GM10248 (cell line): ENCODE measurements at regions not wholly inside any gene's neighbourhood (a gene's known extent, or its start where the extent isn't known, plus 50 kb on each side); places are given as distances from the start of the nearest gene placed in this dataset.

ENCODE experiments used
- CTCF ChIA-PET: fragments of 300-600 bp; sonication (Branson Sonifier 250); formaldehyde crosslinking; extraction: SDS; loops from one replicate; lab custom pipeline; 2021; ENCODE audit warnings: antibody characterized with exemption; lab: Yijun Ruan, JAX
- POLR2A ChIA-PET: fragments of 350-650 bp; sonication (Branson Sonifier 250); formaldehyde crosslinking; extraction: SDS; loops from one replicate; lab custom pipeline; 2020; ENCODE audit warnings: antibody characterized with exemption; lab: Yijun Ruan, JAX
- DNase-seq: peaks from one replicate; pipeline ENCODE4 v3.0.0; 2012; ENCODE audit errors: extremely low spot score
- CTCF ChIP-seq: IDR thresholded peaks from 2 replicates; pipeline ENCODE4 v1.5.1; 2012; ENCODE audit warnings: mild to moderate bottlenecking, low read depth; ENCODE audit errors: extremely low read depth, missing control alignments, control extremely low read depth

- no peak for DNase-seq
- CTCF ChIA-PET: interaction anchor here (1.2 kb wide), 1 partner anchor 17 kb away, joined by 3 read pairs; no protein-coding TSS in a partner anchor
- TF ChIP-seq CTCF: no peak
Observed at GRCh38 chr12:98211909-98212695, 303.3 kb upstream of the TMPO start.

GRCh38 chr12:98213556-98213955, 301.8 kb upstream of the TMPO start:
- POLR2A ChIA-PET: no interaction called here
- CTCF ChIA-PET: interaction anchor here (1.2 kb wide), 1 partner anchor 16 kb away, joined by 3 read pairs; no protein-coding TSS in a partner anchor
- TF ChIP-seq CTCF: no peak
- no peak for DNase-seq

More at GRCh38 chr12:98211909-98212695, 303.3 kb upstream of the TMPO start:
- POLR2A ChIA-PET: no interaction called here

- no peak for TF ChIP-seq CTCF
- ChIA-PET CTCF (interaction anchor here (2.2 kb wide), 1 partner anchor 11 kb away, joined by 9 read pairs; no protein-coding TSS in a partner anchor), POLR2A (no interaction called here)
- no peak for DNase-seq
Observed at GRCh38 chr12:98217257-98217656, 298.1 kb upstream of the TMPO start.

GRCh38 chr12:98220636-98221035, 294.8 kb upstream of the TMPO start:
- no peak for DNase-seq
- no peak for TF ChIP-seq CTCF
- ChIA-PET CTCF (no interaction called here), POLR2A (no interaction called here)

- ChIA-PET CTCF (no interaction called here), POLR2A (no interaction called here)
- DNase-seq: no peak
- TF ChIP-seq CTCF: no peak
Observed at GRCh38 chr12:98221243-98221808, 294.1 kb upstream of the TMPO start.

GRCh38 chr12:98222135-98222534, 293.3 kb upstream of the TMPO start:
- no peak for TF ChIP-seq CTCF
- DNase-seq: no peak
- ChIA-PET CTCF (no interaction called here), POLR2A (no interaction called here)
